Vagina (tissue), 2 donors: ENCODE measurements at regions not wholly inside any gene's neighbourhood (a gene's known extent, or its start where the extent isn't known, plus 50 kb on each side); places are given as distances from the start of the nearest gene placed in this dataset.

Experiments used
- DNase-seq, 2 donors: peaks; one replicate each; pipeline ENCODE4 v3.0.0-alpha.2; 2017; ENCODE audit errors: extremely low spot score in 2 of 2
- H3K27ac ChIP-seq: fragments of 200-600 bp; sonication (generic); one replicate; pipeline ENCODE4 v1.5.1; 2019
- H3K27me3 ChIP-seq: fragments of 200-600 bp; sonication (generic); one replicate; pipeline ENCODE4 v1.5.1; 2019
- H3K36me3 ChIP-seq, 2 donors: fragments of 200-600 bp; sonication (generic); one replicate each; pipeline ENCODE4 v1.5.1; 2017 to 2019
- H3K4me1 ChIP-seq: fragments of 200-600 bp; sonication (generic); one replicate; pipeline ENCODE4 v1.5.1; 2019
- H3K4me3 ChIP-seq, 2 donors: fragments of 200-600 bp; sonication (generic); 1 replicate in 1 of 2; 2 replicates in 1 of 2; pipeline ENCODE4 v1.5.1; 2016 to 2019
- H3K9me3 ChIP-seq: fragments of 200-600 bp; sonication (generic); one replicate; pipeline ENCODE4 v1.5.1; 2019
- CTCF ChIP-seq, 3 experiments: fragments of 450-650 bp in 2 of 3; fragments of 200-600 bp in 1 of 3; sonication (generic) in 1 of 3; IDR thresholded peaks; one replicate each; pipeline ENCODE4 v1.5.1; 2017 to 2019; ENCODE audit warnings: antibody characterized with exemption in 3 of 3, mild to moderate bottlenecking in 2 of 3, moderate library complexity in 2 of 3
- POLR2A ChIP-seq, 2 donors: fragments of 450-650 bp; IDR thresholded peaks; one replicate each; pipeline ENCODE4 v1.6.1; 2017; ENCODE audit warnings: antibody characterized with exemption in 2 of 2, mild to moderate bottlenecking in 2 of 2, moderate library complexity in 2 of 2
- POLR2AphosphoS5 ChIP-seq, 2 donors: sonication (generic); formaldehyde crosslinking; IDR thresholded peaks; one replicate each; pipeline ENCODE4 v1.9.0; 2017; ENCODE audit warnings: antibody characterized with exemption in 2 of 2, mild to moderate bottlenecking in 2 of 2, low read depth in 1 of 2; ENCODE audit not compliant: insufficient read depth in 1 of 2
- intact Hi-C: fragments of 100-400 bp; cut with DNase I; formaldehyde crosslinking; loops from one replicate; pipeline ENCODE4 v1.15.1; 2023

- no peak for TF ChIP-seq POLR2A (IDR thresholded peaks at IDR 0.05)
- no peak for TF ChIP-seq CTCF (IDR thresholded peaks at IDR 0.05)
- Histone ChIP-seq H3K36me3 (no peaks in the 10 kb centered on the region), H3K4me3 (no peak overlapping the region), H3K4me1 (peaks cover 24% of the 10 kb centered on the region), H3K27ac (no peak overlapping the region), H3K9me3 (no peaks in the 10 kb centered on the region), H3K27me3 (no peaks in the 10 kb centered on the region)
- intact Hi-C loops, result no loop called here
- DNase-seq, result no peak
Measured at GRCh38 chr21:16500271-16500670, 770.5 kb downstream of the USP25 start.

GRCh38 chr21:16502273-16502672 is 772.5 kb downstream of the USP25 start:
- TF ChIP-seq POLR2A (IDR thresholded peaks at IDR 0.05), result no peak
- no peak for TF ChIP-seq CTCF (IDR thresholded peaks at IDR 0.05)
- TF ChIP-seq POLR2AphosphoS5 (IDR thresholded peaks at IDR 0.05; ENCODE audit: insufficient read depth in 1 of 2, low read depth in 1 of 2), result no peak

GRCh38 chr21:16502897-16503296 is 773.1 kb downstream of the USP25 start:
- Histone ChIP-seq H3K4me3 (no peak overlapping the region), H3K4me1 (peaks cover 16% of the 10 kb centered on the region), H3K9me3 (no peaks in the 10 kb centered on the region), H3K27ac (no peak overlapping the region), H3K27me3 (no peaks in the 10 kb centered on the region), H3K36me3 (no peaks in the 10 kb centered on the region)
- no peak for DNase-seq
- TF ChIP-seq POLR2A (IDR thresholded peaks at IDR 0.05) (no peak), CTCF (IDR thresholded peaks at IDR 0.05) (no peak), POLR2AphosphoS5 (IDR thresholded peaks at IDR 0.05; ENCODE audit: insufficient read depth in 1 of 2, low read depth in 1 of 2) (no peak)
- intact Hi-C loops, result no loop called here

More at GRCh38 chr21:16502273-16502672, 772.5 kb downstream of the USP25 start:
- Histone ChIP-seq H3K4me3 (no peak overlapping the region), H3K36me3 (no peaks in the 10 kb centered on the region), H3K27me3 (no peaks in the 10 kb centered on the region), H3K9me3 (no peaks in the 10 kb centered on the region), H3K4me1 (peaks cover 16% of the 10 kb centered on the region), H3K27ac (no peak overlapping the region)
- DNase-seq, result no peak
- intact Hi-C loops, result no loop called here

GRCh38 chr21:16504281-16504680 is 774.5 kb downstream of the USP25 start:
- intact Hi-C loops, result no loop called here
- Histone ChIP-seq H3K9me3 (no peaks in the 10 kb centered on the region), H3K36me3 (no peaks in the 10 kb centered on the region), H3K27me3 (no peaks in the 10 kb centered on the region), H3K27ac (no peak overlapping the region), H3K4me3 (no peak overlapping the region), H3K4me1 (peaks cover 16% of the 10 kb centered on the region)
- DNase-seq, result no peak
- no peak for TF ChIP-seq POLR2AphosphoS5 (IDR thresholded peaks at IDR 0.05; ENCODE audit: insufficient read depth in 1 of 2, low read depth in 1 of 2)
- TF ChIP-seq POLR2A (IDR thresholded peaks at IDR 0.05), result no peak
- TF ChIP-seq CTCF (IDR thresholded peaks at IDR 0.05), result no peak

GRCh38 chr21:16504766-16505165 is 775.0 kb downstream of the USP25 start:
- no peaks in the 10 kb centered on the region for H3K9me3 ChIP-seq
- H3K4me3 ChIP-seq, result no peak overlapping the region
- no peak for DNase-seq
- intact Hi-C loops, result no loop called here
- H3K27me3 ChIP-seq, result no peaks in the 10 kb centered on the region
- TF ChIP-seq POLR2AphosphoS5 (IDR thresholded peaks at IDR 0.05; ENCODE audit: insufficient read depth in 1 of 2, low read depth in 1 of 2) (no peak), POLR2A (IDR thresholded peaks at IDR 0.05) (no peak), CTCF (IDR thresholded peaks at IDR 0.05) (no peak)
- H3K36me3 ChIP-seq, result no peaks in the 10 kb centered on the region
- H3K4me1 ChIP-seq, result peaks cover 16% of the 10 kb centered on the region
- no peak overlapping the region for H3K27ac ChIP-seq
